MM.1S (cell line): ENCODE measurements at regions not wholly inside any gene's neighbourhood (a gene's known extent, or its start where the extent isn't known, plus 50 kb on each side); places are given as distances from the start of the nearest gene placed in this dataset.

Source experiments
- DNase-seq: peaks from one replicate; pipeline ENCODE4 v3.0.0-alpha.2; 2015
- H2AFZ ChIP-seq: fragments of 300-600 bp; sonication (generic); 2 replicates; pipeline ENCODE4 v1.6.0; 2016; ENCODE audit warnings: antibody characterized with exemption, low read length
- H3F3A ChIP-seq: fragments of 300-600 bp; sonication (generic); 2 replicates; pipeline ENCODE4 v1.6.1; 2016; ENCODE audit warnings: mild to moderate bottlenecking, antibody characterized with exemption, low read length, moderate library complexity, mixed read lengths; ENCODE audit not compliant: insufficient read depth
- H3K27ac ChIP-seq: fragments of 300-600 bp; sonication (generic); 2 replicates; pipeline ENCODE4 v1.5.1; 2016; ENCODE audit warnings: mild to moderate bottlenecking, low read length
- H3K27me3 ChIP-seq: fragments of 300-600 bp; sonication (generic); replicated peaks from 2 replicates; pipeline ENCODE4 v1.6.0; 2016; ENCODE audit warnings: low read length; ENCODE audit not compliant: insufficient read depth
- H3K36me3 ChIP-seq: fragments of 300-600 bp; sonication (generic); replicated peaks from 2 replicates; pipeline ENCODE4 v1.6.1; 2016; ENCODE audit warnings: mild to moderate bottlenecking, low read length, mixed read lengths; ENCODE audit not compliant: insufficient read depth
- H3K4me1 ChIP-seq: fragments of 300-600 bp; sonication (generic); 2 replicates; pipeline ENCODE4 v1.6.1; 2016; ENCODE audit warnings: low read length, mixed read lengths
- H3K4me2 ChIP-seq: fragments of 300-600 bp; sonication (generic); 2 replicates; pipeline ENCODE4 v1.6.0; 2016; ENCODE audit warnings: low read depth, low read length
- H3K4me3 ChIP-seq: fragments of 300-600 bp; sonication (generic); 2 replicates; pipeline ENCODE4 v1.5.1; 2016; ENCODE audit warnings: low read length, mixed read lengths
- H3K79me2 ChIP-seq: fragments of 300-600 bp; sonication (generic); 2 replicates; pipeline ENCODE4 v1.6.1; 2016; ENCODE audit warnings: mixed run types, low read length, mixed read lengths
- H3K9ac ChIP-seq: fragments of 300-600 bp; sonication (generic); 2 replicates; pipeline ENCODE4 v1.6.1; 2016; ENCODE audit warnings: low read length, mixed read lengths
- H3K9me2 ChIP-seq: fragments of 300-600 bp; sonication (generic); replicated peaks from 2 replicates; pipeline ENCODE4 v1.6.1; 2016; ENCODE audit warnings: mild to moderate bottlenecking, low read length, mixed read lengths; ENCODE audit not compliant: insufficient read depth
- H3K9me3 ChIP-seq: fragments of 300-600 bp; sonication (generic); replicated peaks from 2 replicates; pipeline ENCODE4 v1.6.1; 2016; ENCODE audit warnings: mild to moderate bottlenecking, low read length, mixed read lengths; ENCODE audit not compliant: insufficient read depth
- H4K20me1 ChIP-seq: fragments of 300-600 bp; sonication (generic); 2 replicates; pipeline ENCODE4 v1.6.1; 2016; ENCODE audit warnings: mild to moderate bottlenecking, low read length, moderate library complexity, mixed read lengths; ENCODE audit not compliant: insufficient read depth
- CTCF ChIP-seq: fragments of 300-600 bp; sonication (generic); IDR thresholded peaks from 2 replicates; pipeline ENCODE4 v1.5.1; 2016; ENCODE audit warnings: antibody characterized with exemption, low read length, mixed read lengths
- EZH2 ChIP-seq: fragments of 300-600 bp; sonication (generic); optimal IDR thresholded peaks from 2 replicates; pipeline ENCODE3; 2017; ENCODE audit warnings: low read depth, mild to moderate bottlenecking, antibody characterized with exemption, low read length, mixed read lengths
- EZH2phosphoT487 ChIP-seq: fragments of 300-600 bp; sonication (generic); IDR thresholded peaks from 2 replicates; pipeline ENCODE4 v1.6.1; 2018; ENCODE audit warnings: antibody characterized with exemption, low read length

- no peak for DNase-seq
- no peaks in the 10 kb centered on the region for H3K27me3 ChIP-seq
- no peaks in the 10 kb centered on the region for H3K9me3 ChIP-seq
- TF ChIP-seq EZH2 (no peak), EZH2phosphoT487 (no peak), CTCF (no peak)
- H3F3A ChIP-seq = no peaks in the 10 kb centered on the region
- H2AFZ ChIP-seq = no peak overlapping the region
- H3K36me3 ChIP-seq = no peaks in the 10 kb centered on the region
- H3K4me3 ChIP-seq = no peak overlapping the region
- H3K4me2 ChIP-seq = no peak overlapping the region
- H4K20me1 ChIP-seq = no peaks in the 10 kb centered on the region
- H3K79me2 ChIP-seq = no peaks in the 10 kb centered on the region
- no peak overlapping the region for H3K27ac ChIP-seq
- no peaks in the 10 kb centered on the region for H3K4me1 ChIP-seq
- no peak overlapping the region for H3K9ac ChIP-seq
- H3K9me2 ChIP-seq = no peaks in the 10 kb centered on the region
Measured at GRCh38 chr5:166708291-166708690, 1583.2 kb upstream of the WWC1 start.

GRCh38 chr5:166709691-166710090 lies 1581.8 kb upstream of the WWC1 start:
- H2AFZ ChIP-seq = no peak overlapping the region
- DNase-seq = no peak
- no peaks in the 10 kb centered on the region for H3F3A ChIP-seq
- no peaks in the 10 kb centered on the region for H3K36me3 ChIP-seq
- no peaks in the 10 kb centered on the region for H4K20me1 ChIP-seq
- no peak overlapping the region for H3K27ac ChIP-seq
- no peaks in the 10 kb centered on the region for H3K9me3 ChIP-seq
- no peak overlapping the region for H3K4me2 ChIP-seq
- TF ChIP-seq EZH2 (no peak), CTCF (no peak), EZH2phosphoT487 (no peak)
- no peaks in the 10 kb centered on the region for H3K27me3 ChIP-seq
- no peak overlapping the region for H3K9ac ChIP-seq
- no peak overlapping the region for H3K4me3 ChIP-seq
- H3K9me2 ChIP-seq = no peaks in the 10 kb centered on the region
- H3K4me1 ChIP-seq = no peaks in the 10 kb centered on the region
- H3K79me2 ChIP-seq = no peaks in the 10 kb centered on the region

- no peak for TF ChIP-seq EZH2
- TF ChIP-seq EZH2phosphoT487 = no peak
- no peak for TF ChIP-seq CTCF
- no peaks in the 10 kb centered on the region for H3F3A ChIP-seq
- DNase-seq = no peak
- H2AFZ ChIP-seq = no peak overlapping the region
- H3K79me2 ChIP-seq = no peaks in the 10 kb centered on the region
- H3K4me3 ChIP-seq = no peak overlapping the region
- H4K20me1 ChIP-seq = no peaks in the 10 kb centered on the region
- H3K4me2 ChIP-seq = no peak overlapping the region
- no peaks in the 10 kb centered on the region for H3K9me3 ChIP-seq
- H3K27me3 ChIP-seq = no peaks in the 10 kb centered on the region
- no peak overlapping the region for H3K9ac ChIP-seq
- no peak overlapping the region for H3K27ac ChIP-seq
- no peaks in the 10 kb centered on the region for H3K9me2 ChIP-seq
- no peaks in the 10 kb centered on the region for H3K4me1 ChIP-seq
- no peaks in the 10 kb centered on the region for H3K36me3 ChIP-seq
Measured at GRCh38 chr5:166710271-166710670, 1581.2 kb upstream of the WWC1 start.
